ENCODE measurements at regions not wholly inside any gene's neighbourhood (a gene's known extent, or its start where the extent isn't known, plus 50 kb on each side); places are given as distances from the start of the nearest gene placed in this dataset.

DNA sequence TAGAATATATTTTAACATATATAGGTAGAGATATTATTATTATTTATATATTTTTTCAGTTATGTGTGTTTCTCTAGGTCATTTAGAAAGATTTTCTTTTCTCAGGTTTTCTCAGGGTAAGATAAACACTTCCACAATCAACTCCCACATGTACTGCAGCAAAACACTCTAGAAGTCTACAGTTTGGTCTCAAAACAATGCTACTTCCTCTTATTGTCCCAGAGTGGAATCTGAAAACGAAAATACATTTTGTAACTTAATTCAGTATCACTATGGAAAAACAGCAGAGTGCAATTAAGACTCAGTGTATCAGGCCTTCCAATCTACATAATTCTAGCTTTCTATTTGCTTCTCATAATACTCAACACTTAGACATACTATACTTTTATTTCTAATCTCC is 190.1 kb upstream of the SLC35G4 start:
- Histone ChIP-seq H3K27me3 (ENCODE audit: control insufficient read depth in 1 of 2, insufficient read depth in 2 of 2, low read length in 2 of 2) (peaks cover 0 to 5% of the 10 kb centered on the region in 2 experiments; a peak in 2 of 5 replicates), H3K36me3 (replicated peaks in 1 of 2; ENCODE audit: control insufficient read depth in 1 of 2, insufficient read depth in 2 of 2, low read length in 2 of 2) (no peaks in the 10 kb centered on the region), H3K4me2 (ENCODE audit: low read depth, low read length) (no peak overlapping the region), H3K79me2 (ENCODE audit: insufficient read depth, low read length) (no peaks in the 10 kb centered on the region), H3K27ac (ENCODE audit: extremely low read length, insufficient read depth, low read length) (no peak overlapping the region), H3K9me3 (ENCODE audit: low read length) (no peaks in the 10 kb centered on the region), H3K9ac (ENCODE audit: insufficient read depth, low read depth, low read length) (no peak overlapping the region), H2AFZ (ENCODE audit: low read length) (no peak overlapping the region), H3K4me1 (ENCODE audit: insufficient read depth, low read length) (no peaks in the 10 kb centered on the region), H4K20me1 (ENCODE audit: insufficient read depth, low read length) (no peaks in the 10 kb centered on the region), H3K4me3 (replicated peaks in 1 of 3; ENCODE audit: insufficient read depth in 1 of 3, low read depth in 2 of 3, low read length in 3 of 3) (no peak overlapping the region)
- intact Hi-C loops (cut with micrococcal nuclease; ENCODE audit: unreplicated experiment) (no loop called here), in situ Hi-C loops (cut with HindIII; ENCODE audit: extremely low pct_ligation_motif_present, low pct_unique_long_range_greater_than_20kb) (no loop called here)
- ATAC-seq (no peak), FAIRE-seq (no peak), DNase-seq (ENCODE audit: low spot score) (no peak)
- POLR2A ChIA-PET, result no interaction called here
- CTCF ChIA-PET (ENCODE audit: low intra/inter-chr PET ratio, low total read pairs), result no interaction called here
- BruUV-seq (replicated peaks), result no TSS peak
- 3% methylated on average over 1 of the region's 1 CpG for WGBS (ENCODE audit: low lambda C conversion rate)
- TF ChIP-seq MAFG (CRISPR knock-in tag; IDR thresholded peaks at IDR 0.05) (no peak), ZNF746 (CRISPR knock-in tag; IDR thresholded peaks at IDR 0.05) (no peak), ZFAT (CRISPR knock-in tag; conservative IDR thresholded peaks at IDR 0.05) (no peak), ISL2 (CRISPR knock-in tag; IDR thresholded peaks at IDR 0.05) (no peak), POLR2A (IDR thresholded peaks at IDR 0.05; ENCODE audit: insufficient read depth in 1 of 2, low read depth in 2 of 2, low read length in 2 of 2) (no peak), MYC (CRISPR knock-in tag; IDR thresholded peaks at IDR 0.05; ENCODE audit: borderline replicate concordance) (no peak), ZNF383 (CRISPR knock-in tag; IDR thresholded peaks at IDR 0.05; ENCODE audit: borderline replicate concordance) (no peak), MTF1 (CRISPR knock-in tag; IDR thresholded peaks at IDR 0.05) (no peak), ZNF335 (CRISPR knock-in tag; IDR thresholded peaks at IDR 0.05) (no peak), KAT8 (CRISPR knock-in tag; IDR thresholded peaks at IDR 0.05) (no peak), MBNL3 (CRISPR knock-in tag; conservative IDR thresholded peaks at IDR 0.05) (no peak), TEAD2 (CRISPR knock-in tag; IDR thresholded peaks at IDR 0.05) (no peak), HCFC1 (IDR thresholded peaks at IDR 0.05; ENCODE audit: low read depth, low read length) (no peak), JUNB (CRISPR knock-in tag; IDR thresholded peaks at IDR 0.05; ENCODE audit: borderline replicate concordance) (no peak)
- TF ChIP-seq, protein P1, sequence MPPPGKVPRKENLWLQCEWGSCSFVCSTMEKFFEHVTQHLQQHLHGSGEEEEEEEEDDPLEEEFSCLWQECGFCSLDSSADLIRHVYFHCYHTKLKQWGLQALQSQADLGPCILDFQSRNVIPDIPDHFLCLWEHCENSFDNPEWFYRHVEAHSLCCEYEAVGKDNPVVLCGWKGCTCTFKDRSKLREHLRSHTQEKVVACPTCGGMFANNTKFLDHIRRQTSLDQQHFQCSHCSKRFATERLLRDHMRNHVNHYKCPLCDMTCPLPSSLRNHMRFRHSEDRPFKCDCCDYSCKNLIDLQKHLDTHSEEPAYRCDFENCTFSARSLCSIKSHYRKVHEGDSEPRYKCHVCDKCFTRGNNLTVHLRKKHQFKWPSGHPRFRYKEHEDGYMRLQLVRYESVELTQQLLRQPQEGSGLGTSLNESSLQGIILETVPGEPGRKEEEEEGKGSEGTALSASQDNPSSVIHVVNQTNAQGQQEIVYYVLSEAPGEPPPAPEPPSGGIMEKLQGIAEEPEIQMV (CRISPR knock-in tag; IDR thresholded peaks at IDR 0.05; ENCODE audit: low read depth), result no peak
- TF ChIP-seq, protein P2, sequence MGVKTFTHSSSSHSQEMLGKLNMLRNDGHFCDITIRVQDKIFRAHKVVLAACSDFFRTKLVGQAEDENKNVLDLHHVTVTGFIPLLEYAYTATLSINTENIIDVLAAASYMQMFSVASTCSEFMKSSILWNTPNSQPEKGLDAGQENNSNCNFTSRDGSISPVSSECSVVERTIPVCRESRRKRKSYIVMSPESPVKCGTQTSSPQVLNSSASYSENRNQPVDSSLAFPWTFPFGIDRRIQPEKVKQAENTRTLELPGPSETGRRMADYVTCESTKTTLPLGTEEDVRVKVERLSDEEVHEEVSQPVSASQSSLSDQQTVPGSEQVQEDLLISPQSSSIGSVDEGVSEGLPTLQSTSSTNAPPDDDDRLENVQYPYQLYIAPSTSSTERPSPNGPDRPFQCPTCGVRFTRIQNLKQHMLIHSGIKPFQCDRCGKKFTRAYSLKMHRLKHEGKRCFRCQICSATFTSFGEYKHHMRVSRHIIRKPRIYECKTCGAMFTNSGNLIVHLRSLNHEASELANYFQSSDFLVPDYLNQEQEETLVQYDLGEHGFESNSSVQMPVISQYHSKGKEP (CRISPR knock-in tag; IDR thresholded peaks at IDR 0.05), result no peak
